H1 (cell line): ENCODE measurements at regions not wholly inside any gene's neighbourhood (a gene's known extent, or its start where the extent isn't known, plus 50 kb on each side); places are given as distances from the start of the nearest gene placed in this dataset.

Experiments
- CTCF ChIA-PET: fragments of 300-600 bp; sonication (Branson Sonifier 250); formaldehyde crosslinking; loops from one replicate; lab custom pipeline; 2021; ENCODE audit not compliant: partially characterized antibody; lab: Charles Lee
- POLR2A ChIA-PET: fragments of 300-600 bp; sonication (Branson Sonifier 250); formaldehyde crosslinking; loops from one replicate; lab custom pipeline; 2021; ENCODE audit warnings: inconsistent platforms; ENCODE audit not compliant: partially characterized antibody; lab: Charles Lee
- DNase-seq, 2 experiments: peaks; one replicate each; pipeline versions ENCODE4 v3.0.0 to v3.0.0-alpha.2; 2010 to 2022; ENCODE audit warnings: low spot score in 2 of 2, low read depth in 1 of 2, mixed read lengths in 1 of 2
- FAIRE-seq: peaks from 2 replicates; lab custom pipeline; 2011; peaks lifted over from hg19 to GRCh38; lab: Jason Lieb, UNC
- H2AFZ ChIP-seq: 2 replicates; pipeline ENCODE4 v1.8.1; 2012; ENCODE audit warnings: low read length, inconsistent platforms
- H2AK5ac ChIP-seq: 2 replicates; pipeline ENCODE4 v1.6.1; 2013; ENCODE audit warnings: low read depth, low read length
- H2BK120ac ChIP-seq: replicated peaks from 2 replicates; pipeline ENCODE3; 2013; ENCODE audit warnings: low read depth, low read length, inconsistent platforms
- H2BK12ac ChIP-seq: 2 replicates; pipeline ENCODE4 v1.6.1; 2013; ENCODE audit warnings: low read depth, low read length
- H2BK15ac ChIP-seq: 2 replicates; pipeline ENCODE4 v1.6.1; 2013; ENCODE audit warnings: low read length
- H2BK20ac ChIP-seq: 2 replicates; pipeline ENCODE4 v1.6.1; 2013; ENCODE audit warnings: low read length
- H2BK5ac ChIP-seq: 2 replicates; pipeline ENCODE4 v1.6.1; 2013; ENCODE audit warnings: low read depth, low read length
- H3K14ac ChIP-seq: 2 replicates; pipeline ENCODE4 v1.6.1; 2013; ENCODE audit warnings: inconsistent platforms; ENCODE audit not compliant: insufficient read length
- H3K18ac ChIP-seq: 2 replicates; pipeline ENCODE4 v1.6.1; 2013; ENCODE audit warnings: low read length; ENCODE audit errors: extremely low read depth
- H3K23ac ChIP-seq: 2 replicates; pipeline ENCODE4 v1.6.1; 2013; ENCODE audit warnings: inconsistent platforms; ENCODE audit not compliant: insufficient read length
- H3K23me2 ChIP-seq: 2 replicates; pipeline ENCODE4 v1.6.1; 2013; ENCODE audit warnings: low read depth, low read length
- H3K27ac ChIP-seq: 2 replicates; pipeline ENCODE4 v1.6.1; 2011; ENCODE audit warnings: low read depth, low read length, inconsistent platforms
- H3K27me3 ChIP-seq, 4 experiments: replicated peaks in 1 of 4; 1 replicate in 1 of 4; 2 replicates in 3 of 4; pipeline versions ENCODE4 v1.6.1 to v1.8.1; 2011 to 2013; ENCODE audit warnings: low read length in 3 of 4, mild to moderate bottlenecking in 3 of 4, inconsistent platforms in 2 of 4, mixed read lengths in 2 of 4, moderate library complexity in 1 of 4; ENCODE audit not compliant: control insufficient read depth in 3 of 4, insufficient read depth in 3 of 4; ENCODE audit errors: extremely low read depth in 1 of 4
- H3K36me3 ChIP-seq, 4 experiments: 2 replicates each; pipeline versions ENCODE4 v1.6.1 to v1.8.1; 2011 to 2013; ENCODE audit warnings: mild to moderate bottlenecking in 4 of 4, low read length in 3 of 4, moderate library complexity in 2 of 4, control low read depth in 1 of 4, inconsistent platforms in 1 of 4; ENCODE audit not compliant: insufficient read depth in 4 of 4, control insufficient read depth in 2 of 4
- H3K4ac ChIP-seq: replicated peaks from 2 replicates; pipeline ENCODE3; 2013; ENCODE audit warnings: low read length, low read depth, mixed read lengths, inconsistent platforms; ENCODE audit not compliant: insufficient read length
- H3K4me1 ChIP-seq, 4 experiments: replicated peaks in 1 of 4; 1 replicate in 1 of 4; 2 replicates in 3 of 4; pipeline versions ENCODE4 v1.6.1 to v1.8.1; 2011 to 2013; ENCODE audit warnings: low read length in 3 of 4, inconsistent platforms in 2 of 4, mixed read lengths in 1 of 4; ENCODE audit not compliant: insufficient read depth in 4 of 4, control insufficient read depth in 3 of 4
- H3K4me2 ChIP-seq, 2 experiments: 2 replicates each; pipeline versions ENCODE4 v1.6.1 to v1.8.1; 2011 to 2013; ENCODE audit warnings: low read depth in 2 of 2, low read length in 2 of 2, control low read depth in 1 of 2, inconsistent platforms in 1 of 2, mild to moderate bottlenecking in 1 of 2; ENCODE audit not compliant: insufficient read depth in 1 of 2
- H3K4me3 ChIP-seq, 4 experiments: fragments of 200-600, 300-600 bp in 1 of 4; sonication (generic), shearing (Covaris generic), sonication (Bioruptor Twin) in 1 of 4; 2 replicates each; pipeline versions ENCODE4 v1.5.1 to v1.8.1; 2011 to 2016; ENCODE audit warnings: low read length in 4 of 4, low read depth in 3 of 4, control low read depth in 2 of 4, inconsistent platforms in 2 of 4, mild to moderate bottlenecking in 2 of 4, mixed read lengths in 1 of 4, moderate library complexity in 1 of 4; ENCODE audit not compliant: insufficient read depth in 2 of 4; ENCODE audit errors: extremely low read depth in 1 of 4
- H3K56ac ChIP-seq: replicated peaks from 2 replicates; pipeline ENCODE3; 2013; ENCODE audit warnings: low read depth, mild to moderate bottlenecking, mixed read lengths, low read length, inconsistent platforms; ENCODE audit not compliant: insufficient read length
- H3K79me1 ChIP-seq: 2 replicates; pipeline ENCODE4 v1.6.1; 2013; ENCODE audit warnings: low read depth, low read length, control low read depth
- H3K79me2 ChIP-seq, 2 experiments: 2 replicates each; pipeline versions ENCODE4 v1.6.1 to v1.8.1; 2012 to 2013; ENCODE audit warnings: low read length in 2 of 2, mild to moderate bottlenecking in 2 of 2, inconsistent platforms in 1 of 2; ENCODE audit not compliant: insufficient read depth in 2 of 2, control insufficient read depth in 1 of 2
- H3K9ac ChIP-seq, 4 experiments: replicated peaks in 1 of 4; 1 replicate in 1 of 4; 2 replicates in 3 of 4; pipeline versions ENCODE4 v1.6.1 to v1.8.1; 2011 to 2013; ENCODE audit warnings: low read depth in 3 of 4, low read length in 3 of 4, control low read depth in 2 of 4, mild to moderate bottlenecking in 2 of 4, moderate library complexity in 2 of 4, inconsistent platforms in 1 of 4; ENCODE audit errors: extremely low read depth in 1 of 4
- H3K9me3 ChIP-seq, 2 experiments: 2 replicates each; pipeline versions ENCODE4 v1.6.1 to v1.8.1; 2012 to 2013; ENCODE audit warnings: mild to moderate bottlenecking in 2 of 2, moderate library complexity in 2 of 2, control low read depth in 1 of 2, inconsistent platforms in 1 of 2, low read depth in 1 of 2, low read length in 1 of 2, mixed read lengths in 1 of 2; ENCODE audit not compliant: insufficient read depth in 2 of 2
- H4K20me1 ChIP-seq, 2 experiments: replicated peaks in 1 of 2; 2 replicates each; pipeline versions ENCODE3 to v1.8.1; 2011 to 2013; ENCODE audit warnings: inconsistent platforms in 2 of 2, low read length in 2 of 2, mild to moderate bottlenecking in 1 of 2; ENCODE audit not compliant: insufficient read depth in 2 of 2, control insufficient read depth in 1 of 2
- H4K5ac ChIP-seq: 2 replicates; pipeline ENCODE4 v1.6.1; 2013; ENCODE audit warnings: low read length, low read depth, mixed read lengths, inconsistent platforms; ENCODE audit not compliant: insufficient read length
- H4K8ac ChIP-seq: 2 replicates; pipeline ENCODE4 v1.8.0; 2013; ENCODE audit warnings: mild to moderate bottlenecking, moderate library complexity, low read length, inconsistent platforms; ENCODE audit not compliant: insufficient read depth; ENCODE audit errors: extremely low read depth
- H4K91ac ChIP-seq: replicated peaks from 2 replicates; pipeline ENCODE3; 2013; ENCODE audit warnings: low read length, mixed read lengths, inconsistent platforms; ENCODE audit not compliant: insufficient read length
- CBX8 ChIP-seq: fragments of 300-800, 300-1000 bp; sonication (generic); IDR thresholded peaks from 2 replicates; pipeline ENCODE4 v1.7.1; 2016; ENCODE audit warnings: low read depth, low read length, borderline replicate concordance
- KDM1A ChIP-seq: fragments of 200-600, 300-600 bp; sonication (generic); IDR thresholded peaks from 2 replicates; pipeline ENCODE4 v1.7.1; 2016; ENCODE audit warnings: mild to moderate bottlenecking, low read length, borderline replicate concordance
- NANOG ChIP-seq: IDR thresholded peaks from 2 replicates; pipeline ENCODE4 v1.6.1; 2011; ENCODE audit warnings: low read length, low read depth, mild to moderate bottlenecking, inconsistent platforms; ENCODE audit not compliant: insufficient read depth, poor library complexity, severe bottlenecking
- POLR2A ChIP-seq, 2 experiments: IDR thresholded peaks; 1 replicate in 1 of 2; 2 replicates in 1 of 2; pipeline ENCODE4 v1.6.1; 2011; ENCODE audit warnings: low read depth in 2 of 2, low read length in 2 of 2, mild to moderate bottlenecking in 2 of 2; ENCODE audit errors: control extremely low read depth in 1 of 2
- RBBP5 ChIP-seq: IDR thresholded peaks from 2 replicates; pipeline ENCODE4 v1.7.1; 2012; ENCODE audit warnings: low read depth, mild to moderate bottlenecking, inconsistent platforms, low read length, moderate library complexity, borderline replicate concordance
- TAF1 ChIP-seq: IDR thresholded peaks from 2 replicates; pipeline ENCODE4 v1.6.1; 2011; ENCODE audit warnings: mild to moderate bottlenecking, low read depth, low read length

DNA sequence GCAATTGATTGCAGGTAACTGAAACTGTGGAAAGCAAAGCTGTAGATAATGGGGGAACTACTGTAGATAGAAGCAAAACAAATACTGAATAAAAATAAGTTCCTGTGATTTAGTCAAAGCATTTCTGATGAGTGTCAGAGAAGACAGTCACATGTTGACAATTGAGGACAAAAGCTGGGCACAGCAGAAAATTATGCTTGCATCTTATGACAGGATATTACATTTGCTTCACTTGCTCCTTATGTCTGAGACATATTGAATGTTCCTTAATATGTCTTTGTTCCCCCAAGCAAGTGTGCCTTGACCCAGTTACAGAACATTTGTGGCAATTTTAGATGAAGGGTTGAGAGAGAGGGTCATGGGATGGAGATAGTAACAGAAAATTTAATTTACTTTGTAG is 526.0 kb upstream of the B3GALT2 start:
- no peaks in the 10 kb centered on the region for H3K79me2 ChIP-seq
- H2AFZ ChIP-seq = no peak overlapping the region
- no peak overlapping the region for H4K8ac ChIP-seq
- no peak overlapping the region for H2BK20ac ChIP-seq
- FAIRE-seq = no peak
- H2BK120ac ChIP-seq = no peak overlapping the region
- no peak overlapping the region for H2BK12ac ChIP-seq
- H4K91ac ChIP-seq = no peak overlapping the region
- H2BK15ac ChIP-seq = no peak overlapping the region
- no peak overlapping the region for H3K23ac ChIP-seq
- ChIA-PET POLR2A (no interaction called here), CTCF (no interaction called here)
- H3K27me3 ChIP-seq = peaks cover 0 to 1% (median 0%) of the 10 kb centered on the region in 4 experiments; a peak in 1 of 7 replicates
- H4K20me1 ChIP-seq = no peaks in the 10 kb centered on the region
- H4K5ac ChIP-seq = no peak overlapping the region
- no peak for DNase-seq
- H3K4me1 ChIP-seq = no peaks in the 10 kb centered on the region
- H3K27ac ChIP-seq = no peak overlapping the region
- H3K18ac ChIP-seq = no peak overlapping the region
- H3K4ac ChIP-seq = no peak overlapping the region
- no peak overlapping the region for H3K14ac ChIP-seq
- H3K56ac ChIP-seq = no peak overlapping the region
- H3K36me3 ChIP-seq = no peaks in the 10 kb centered on the region
- H3K4me3 ChIP-seq = no peak overlapping the region
- H3K23me2 ChIP-seq = no peaks in the 10 kb centered on the region
- no peak overlapping the region for H2BK5ac ChIP-seq
- TF ChIP-seq POLR2A (IDR thresholded peaks at IDR 0.05; ENCODE audit: control extremely low read depth in 1 of 2, low read depth in 2 of 2, low read length in 2 of 2) = no peak
- no peak for TF ChIP-seq TAF1
- no peak for TF ChIP-seq CBX8
- TF ChIP-seq KDM1A = no peak
- no peak for TF ChIP-seq RBBP5
- TF ChIP-seq NANOG = no peak
- H3K4me2 ChIP-seq = no peak overlapping the region
- H3K9me3 ChIP-seq = no peaks in the 10 kb centered on the region
- no peaks in the 10 kb centered on the region for H3K79me1 ChIP-seq
- H2AK5ac ChIP-seq = no peak overlapping the region
- H3K9ac ChIP-seq = no peak overlapping the region
